H1 (cell line): ENCODE measurements at regions not wholly inside any gene's neighbourhood (a gene's known extent, or its start where the extent isn't known, plus 50 kb on each side); places are given as distances from the start of the nearest gene placed in this dataset.
"Not testable (repeated sequence)": the region's sequence is repeated elsewhere in the genome, so short reads cannot be mapped to it uniquely, and the experiment has no call there.

ENCODE experiments used
- CTCF ChIA-PET: fragments of 300-600 bp; sonication (Branson Sonifier 250); formaldehyde crosslinking; loops from one replicate; lab custom pipeline; 2021; ENCODE audit not compliant: partially characterized antibody; lab: Charles Lee
- POLR2A ChIA-PET: fragments of 300-600 bp; sonication (Branson Sonifier 250); formaldehyde crosslinking; loops from one replicate; lab custom pipeline; 2021; ENCODE audit warnings: inconsistent platforms; ENCODE audit not compliant: partially characterized antibody; lab: Charles Lee
- DNase-seq, 2 experiments: peaks; one replicate each; pipeline versions ENCODE4 v3.0.0 to v3.0.0-alpha.2; 2010 to 2022; ENCODE audit warnings: low spot score in 2 of 2, low read depth in 1 of 2, mixed read lengths in 1 of 2
- FAIRE-seq: peaks from 2 replicates; lab custom pipeline; 2011; peaks lifted over from hg19 to GRCh38; lab: Jason Lieb, UNC
- H2AFZ ChIP-seq: 2 replicates; pipeline ENCODE4 v1.8.1; 2012; ENCODE audit warnings: low read length, inconsistent platforms
- H2AK5ac ChIP-seq: 2 replicates; pipeline ENCODE4 v1.6.1; 2013; ENCODE audit warnings: low read depth, low read length
- H2BK120ac ChIP-seq: replicated peaks from 2 replicates; pipeline ENCODE3; 2013; ENCODE audit warnings: low read depth, low read length, inconsistent platforms
- H2BK12ac ChIP-seq: 2 replicates; pipeline ENCODE4 v1.6.1; 2013; ENCODE audit warnings: low read depth, low read length
- H2BK15ac ChIP-seq: 2 replicates; pipeline ENCODE4 v1.6.1; 2013; ENCODE audit warnings: low read length
- H2BK20ac ChIP-seq: 2 replicates; pipeline ENCODE4 v1.6.1; 2013; ENCODE audit warnings: low read length
- H2BK5ac ChIP-seq: 2 replicates; pipeline ENCODE4 v1.6.1; 2013; ENCODE audit warnings: low read depth, low read length
- H3K14ac ChIP-seq: 2 replicates; pipeline ENCODE4 v1.6.1; 2013; ENCODE audit warnings: inconsistent platforms; ENCODE audit not compliant: insufficient read length
- H3K18ac ChIP-seq: 2 replicates; pipeline ENCODE4 v1.6.1; 2013; ENCODE audit warnings: low read length; ENCODE audit errors: extremely low read depth
- H3K23ac ChIP-seq: 2 replicates; pipeline ENCODE4 v1.6.1; 2013; ENCODE audit warnings: inconsistent platforms; ENCODE audit not compliant: insufficient read length
- H3K23me2 ChIP-seq: 2 replicates; pipeline ENCODE4 v1.6.1; 2013; ENCODE audit warnings: low read depth, low read length
- H3K27ac ChIP-seq: 2 replicates; pipeline ENCODE4 v1.6.1; 2011; ENCODE audit warnings: low read depth, low read length, inconsistent platforms
- H3K27me3 ChIP-seq, 4 experiments: replicated peaks in 1 of 4; 1 replicate in 1 of 4; 2 replicates in 3 of 4; pipeline versions ENCODE4 v1.6.1 to v1.8.1; 2011 to 2013; ENCODE audit warnings: low read length in 3 of 4, mild to moderate bottlenecking in 3 of 4, inconsistent platforms in 2 of 4, mixed read lengths in 2 of 4, moderate library complexity in 1 of 4; ENCODE audit not compliant: control insufficient read depth in 3 of 4, insufficient read depth in 3 of 4; ENCODE audit errors: extremely low read depth in 1 of 4
- H3K36me3 ChIP-seq, 4 experiments: 2 replicates each; pipeline versions ENCODE4 v1.6.1 to v1.8.1; 2011 to 2013; ENCODE audit warnings: mild to moderate bottlenecking in 4 of 4, low read length in 3 of 4, moderate library complexity in 2 of 4, control low read depth in 1 of 4, inconsistent platforms in 1 of 4; ENCODE audit not compliant: insufficient read depth in 4 of 4, control insufficient read depth in 2 of 4
- H3K4ac ChIP-seq: replicated peaks from 2 replicates; pipeline ENCODE3; 2013; ENCODE audit warnings: low read length, low read depth, mixed read lengths, inconsistent platforms; ENCODE audit not compliant: insufficient read length
- H3K4me1 ChIP-seq, 4 experiments: replicated peaks in 1 of 4; 1 replicate in 1 of 4; 2 replicates in 3 of 4; pipeline versions ENCODE4 v1.6.1 to v1.8.1; 2011 to 2013; ENCODE audit warnings: low read length in 3 of 4, inconsistent platforms in 2 of 4, mixed read lengths in 1 of 4; ENCODE audit not compliant: insufficient read depth in 4 of 4, control insufficient read depth in 3 of 4
- H3K4me2 ChIP-seq, 2 experiments: 2 replicates each; pipeline versions ENCODE4 v1.6.1 to v1.8.1; 2011 to 2013; ENCODE audit warnings: low read depth in 2 of 2, low read length in 2 of 2, control low read depth in 1 of 2, inconsistent platforms in 1 of 2, mild to moderate bottlenecking in 1 of 2; ENCODE audit not compliant: insufficient read depth in 1 of 2
- H3K4me3 ChIP-seq, 4 experiments: fragments of 200-600, 300-600 bp in 1 of 4; sonication (generic), shearing (Covaris generic), sonication (Bioruptor Twin) in 1 of 4; 2 replicates each; pipeline versions ENCODE4 v1.5.1 to v1.8.1; 2011 to 2016; ENCODE audit warnings: low read length in 4 of 4, low read depth in 3 of 4, control low read depth in 2 of 4, inconsistent platforms in 2 of 4, mild to moderate bottlenecking in 2 of 4, mixed read lengths in 1 of 4, moderate library complexity in 1 of 4; ENCODE audit not compliant: insufficient read depth in 2 of 4; ENCODE audit errors: extremely low read depth in 1 of 4
- H3K56ac ChIP-seq: replicated peaks from 2 replicates; pipeline ENCODE3; 2013; ENCODE audit warnings: low read depth, mild to moderate bottlenecking, mixed read lengths, low read length, inconsistent platforms; ENCODE audit not compliant: insufficient read length
- H3K79me1 ChIP-seq: 2 replicates; pipeline ENCODE4 v1.6.1; 2013; ENCODE audit warnings: low read depth, low read length, control low read depth
- H3K79me2 ChIP-seq, 2 experiments: 2 replicates each; pipeline versions ENCODE4 v1.6.1 to v1.8.1; 2012 to 2013; ENCODE audit warnings: low read length in 2 of 2, mild to moderate bottlenecking in 2 of 2, inconsistent platforms in 1 of 2; ENCODE audit not compliant: insufficient read depth in 2 of 2, control insufficient read depth in 1 of 2
- H3K9ac ChIP-seq, 4 experiments: replicated peaks in 1 of 4; 1 replicate in 1 of 4; 2 replicates in 3 of 4; pipeline versions ENCODE4 v1.6.1 to v1.8.1; 2011 to 2013; ENCODE audit warnings: low read depth in 3 of 4, low read length in 3 of 4, control low read depth in 2 of 4, mild to moderate bottlenecking in 2 of 4, moderate library complexity in 2 of 4, inconsistent platforms in 1 of 4; ENCODE audit errors: extremely low read depth in 1 of 4
- H3K9me3 ChIP-seq, 2 experiments: 2 replicates each; pipeline versions ENCODE4 v1.6.1 to v1.8.1; 2012 to 2013; ENCODE audit warnings: mild to moderate bottlenecking in 2 of 2, moderate library complexity in 2 of 2, control low read depth in 1 of 2, inconsistent platforms in 1 of 2, low read depth in 1 of 2, low read length in 1 of 2, mixed read lengths in 1 of 2; ENCODE audit not compliant: insufficient read depth in 2 of 2
- H4K20me1 ChIP-seq, 2 experiments: replicated peaks in 1 of 2; 2 replicates each; pipeline versions ENCODE3 to v1.8.1; 2011 to 2013; ENCODE audit warnings: inconsistent platforms in 2 of 2, low read length in 2 of 2, mild to moderate bottlenecking in 1 of 2; ENCODE audit not compliant: insufficient read depth in 2 of 2, control insufficient read depth in 1 of 2
- H4K5ac ChIP-seq: 2 replicates; pipeline ENCODE4 v1.6.1; 2013; ENCODE audit warnings: low read length, low read depth, mixed read lengths, inconsistent platforms; ENCODE audit not compliant: insufficient read length
- H4K8ac ChIP-seq: 2 replicates; pipeline ENCODE4 v1.8.0; 2013; ENCODE audit warnings: mild to moderate bottlenecking, moderate library complexity, low read length, inconsistent platforms; ENCODE audit not compliant: insufficient read depth; ENCODE audit errors: extremely low read depth
- H4K91ac ChIP-seq: replicated peaks from 2 replicates; pipeline ENCODE3; 2013; ENCODE audit warnings: low read length, mixed read lengths, inconsistent platforms; ENCODE audit not compliant: insufficient read length
- WGBS, 2 experiments: shearing (Covaris generic) in 1 of 2; methylation state at CpG; one replicate each; pipeline versions ENCODE4 v1.1.6 to v1.1.7; 2013 to 2015; ENCODE audit warnings: low lambda C conversion rate in 2 of 2, mixed read lengths in 2 of 2, inconsistent platforms in 1 of 2, low coverage in 1 of 2, missing lambda C conversion rate in 1 of 2; ENCODE audit not compliant: insufficient replicate concordance in 2 of 2, insufficient coverage in 1 of 2, insufficient read length in 1 of 2; ENCODE audit errors: extremely low coverage in 1 of 2, missing lambda C conversion rate in 1 of 2; 5-methylcytosine and 5-hydroxymethylcytosine counted together

GRCh38 chr2:87499860-87500259, 248.0 kb upstream of the PLGLB2 start:
- H2BK120ac ChIP-seq, H3K4me1 ChIP-seq, H3K23ac ChIP-seq, H3K18ac ChIP-seq, H2BK20ac ChIP-seq, H3K4ac ChIP-seq, H4K5ac ChIP-seq, H3K4me2 ChIP-seq, H4K91ac ChIP-seq, H3K14ac ChIP-seq, DNase-seq, H3K9ac ChIP-seq, H3K23me2 ChIP-seq, H3K4me3 ChIP-seq, H3K79me1 ChIP-seq, POLR2A ChIA-PET, H2BK15ac ChIP-seq, H2BK5ac ChIP-seq, H3K36me3 ChIP-seq, H2AFZ ChIP-seq, H2BK12ac ChIP-seq, H3K79me2 ChIP-seq, H3K27ac ChIP-seq, H2AK5ac ChIP-seq, CTCF ChIA-PET, H3K9me3 ChIP-seq, FAIRE-seq, H4K20me1 ChIP-seq, H3K56ac ChIP-seq, H3K27me3 ChIP-seq, H4K8ac ChIP-seq: not testable (repeated sequence)
- WGBS, 2 experiments: 77% methylated on average over 5 of the region's 6 CpGs; no CpG with 5 or more reads in 1 of the 2 experiments

- H3K9ac ChIP-seq, H3K56ac ChIP-seq, POLR2A ChIA-PET, H2BK12ac ChIP-seq, H3K27me3 ChIP-seq, H3K4me2 ChIP-seq, FAIRE-seq, H4K8ac ChIP-seq, H3K4me1 ChIP-seq, H2BK15ac ChIP-seq, H3K23ac ChIP-seq, H4K91ac ChIP-seq, DNase-seq, H3K18ac ChIP-seq, H3K9me3 ChIP-seq, H3K27ac ChIP-seq, H3K14ac ChIP-seq, H3K23me2 ChIP-seq, H2BK120ac ChIP-seq, H3K79me1 ChIP-seq, H2BK20ac ChIP-seq, H3K4ac ChIP-seq, H2AK5ac ChIP-seq, H2AFZ ChIP-seq, H3K36me3 ChIP-seq, H3K4me3 ChIP-seq, H4K20me1 ChIP-seq, CTCF ChIA-PET, H3K79me2 ChIP-seq, H4K5ac ChIP-seq, H2BK5ac ChIP-seq: not testable (repeated sequence)
Observed at GRCh38 chr2:87500421-87500820, 247.5 kb upstream of the PLGLB2 start.
